ENCODE measurements at regions not wholly inside any gene's neighbourhood (a gene's known extent, or its start where the extent isn't known, plus 50 kb on each side); places are given as distances from the start of the nearest gene placed in this dataset.

GRCh38 chr19:28425046-28425931 lies 787.7 kb downstream of the UQCRFS1 start:
- TF ChIP-seq CTCF (IDR thresholded peaks at IDR 0.05) (no peak), POLR2A (IDR thresholded peaks at IDR 0.05) (no peak)
